ENCODE measurements at regions not wholly inside any gene's neighbourhood (a gene's known extent, or its start where the extent isn't known, plus 50 kb on each side); places are given as distances from the start of the nearest gene placed in this dataset.

DNA sequence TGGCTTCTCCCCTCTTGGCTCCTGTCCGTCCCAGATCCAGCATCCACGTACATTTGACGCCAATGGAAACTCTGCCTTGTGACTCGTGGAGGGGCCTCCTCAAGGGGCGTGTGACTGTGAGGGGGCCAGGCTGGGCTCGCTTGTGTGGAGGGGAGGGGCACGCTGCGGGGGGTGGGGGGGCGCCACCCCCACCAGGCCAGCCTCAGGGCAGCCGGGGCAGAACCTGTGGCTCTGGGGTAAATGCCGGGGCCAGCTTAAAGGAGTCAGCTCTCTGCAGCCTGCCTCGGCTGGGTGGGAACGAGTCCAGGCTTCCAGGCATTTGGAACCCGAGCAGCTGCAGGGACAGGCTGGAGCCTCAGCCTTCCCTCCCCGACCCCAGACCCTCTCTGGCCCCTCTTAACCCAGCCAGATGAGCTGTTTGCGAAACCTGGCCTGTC lies 94.1 kb downstream of the SIK1 start:
- TF ChIP-seq, protein P1, sequence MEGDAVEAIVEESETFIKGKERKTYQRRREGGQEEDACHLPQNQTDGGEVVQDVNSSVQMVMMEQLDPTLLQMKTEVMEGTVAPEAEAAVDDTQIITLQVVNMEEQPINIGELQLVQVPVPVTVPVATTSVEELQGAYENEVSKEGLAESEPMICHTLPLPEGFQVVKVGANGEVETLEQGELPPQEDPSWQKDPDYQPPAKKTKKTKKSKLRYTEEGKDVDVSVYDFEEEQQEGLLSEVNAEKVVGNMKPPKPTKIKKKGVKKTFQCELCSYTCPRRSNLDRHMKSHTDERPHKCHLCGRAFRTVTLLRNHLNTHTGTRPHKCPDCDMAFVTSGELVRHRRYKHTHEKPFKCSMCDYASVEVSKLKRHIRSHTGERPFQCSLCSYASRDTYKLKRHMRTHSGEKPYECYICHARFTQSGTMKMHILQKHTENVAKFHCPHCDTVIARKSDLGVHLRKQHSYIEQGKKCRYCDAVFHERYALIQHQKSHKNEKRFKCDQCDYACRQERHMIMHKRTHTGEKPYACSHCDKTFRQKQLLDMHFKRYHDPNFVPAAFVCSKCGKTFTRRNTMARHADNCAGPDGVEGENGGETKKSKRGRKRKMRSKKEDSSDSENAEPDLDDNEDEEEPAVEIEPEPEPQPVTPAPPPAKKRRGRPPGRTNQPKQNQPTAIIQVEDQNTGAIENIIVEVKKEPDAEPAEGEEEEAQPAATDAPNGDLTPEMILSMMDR (IDR thresholded peaks at IDR 0.05; ENCODE audit: insufficient read depth, low read depth, low read length, missing control alignments): no peak
- no peak for DNase-seq (ENCODE audit: low read depth)
- H3K4me3 ChIP-seq (ENCODE audit: low read depth, low read length): no peak overlapping the region

DNA sequence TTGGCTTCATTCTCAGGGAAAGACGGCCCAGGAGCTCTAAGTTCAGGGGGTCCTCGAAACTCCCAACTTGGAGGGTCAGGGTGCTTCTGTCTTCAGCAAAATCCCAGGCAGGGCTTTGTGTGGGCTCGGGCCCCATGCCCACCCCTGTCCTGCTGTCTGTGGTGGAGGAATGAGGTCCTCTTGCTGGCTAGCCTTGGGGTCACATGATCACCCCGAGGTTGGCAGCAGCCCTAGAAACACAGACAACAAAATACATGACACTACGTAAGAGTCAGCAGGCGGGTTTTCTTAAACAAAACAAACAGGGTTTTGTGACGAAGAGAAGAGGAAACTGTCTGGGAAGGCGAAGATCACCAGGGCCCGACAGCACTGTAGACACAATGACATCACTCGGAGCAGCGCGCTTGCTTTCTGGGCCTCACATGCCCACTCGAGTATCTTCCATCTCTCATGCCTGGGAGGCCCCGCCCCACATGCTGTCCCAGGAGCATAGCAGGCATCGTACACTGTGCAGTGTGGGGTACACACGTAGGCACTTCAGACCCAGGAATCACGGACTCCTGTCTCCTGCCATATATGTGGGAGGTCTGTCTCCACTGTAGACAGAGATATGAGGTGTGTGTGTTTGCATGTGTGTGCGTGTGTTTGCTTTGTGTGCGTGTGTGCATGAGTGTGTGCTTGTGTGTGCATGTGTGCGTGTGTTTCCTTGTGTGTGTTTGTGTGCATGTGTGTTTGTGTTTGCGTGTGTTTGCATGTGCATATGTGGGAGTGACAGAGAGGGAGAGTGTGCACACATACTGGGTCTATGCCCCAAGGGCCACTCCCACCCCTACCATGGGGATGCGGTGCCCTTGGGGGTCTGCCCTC lies 94.7 kb downstream of the SIK1 start:
- H3K4me3 ChIP-seq (ENCODE audit: low read depth, low read length): no peak overlapping the region
- DNase-seq (ENCODE audit: low read depth): no peak
- TF ChIP-seq, protein P1 (IDR thresholded peaks at IDR 0.05; ENCODE audit: insufficient read depth, low read depth, low read length, missing control alignments): no peak

DNA sequence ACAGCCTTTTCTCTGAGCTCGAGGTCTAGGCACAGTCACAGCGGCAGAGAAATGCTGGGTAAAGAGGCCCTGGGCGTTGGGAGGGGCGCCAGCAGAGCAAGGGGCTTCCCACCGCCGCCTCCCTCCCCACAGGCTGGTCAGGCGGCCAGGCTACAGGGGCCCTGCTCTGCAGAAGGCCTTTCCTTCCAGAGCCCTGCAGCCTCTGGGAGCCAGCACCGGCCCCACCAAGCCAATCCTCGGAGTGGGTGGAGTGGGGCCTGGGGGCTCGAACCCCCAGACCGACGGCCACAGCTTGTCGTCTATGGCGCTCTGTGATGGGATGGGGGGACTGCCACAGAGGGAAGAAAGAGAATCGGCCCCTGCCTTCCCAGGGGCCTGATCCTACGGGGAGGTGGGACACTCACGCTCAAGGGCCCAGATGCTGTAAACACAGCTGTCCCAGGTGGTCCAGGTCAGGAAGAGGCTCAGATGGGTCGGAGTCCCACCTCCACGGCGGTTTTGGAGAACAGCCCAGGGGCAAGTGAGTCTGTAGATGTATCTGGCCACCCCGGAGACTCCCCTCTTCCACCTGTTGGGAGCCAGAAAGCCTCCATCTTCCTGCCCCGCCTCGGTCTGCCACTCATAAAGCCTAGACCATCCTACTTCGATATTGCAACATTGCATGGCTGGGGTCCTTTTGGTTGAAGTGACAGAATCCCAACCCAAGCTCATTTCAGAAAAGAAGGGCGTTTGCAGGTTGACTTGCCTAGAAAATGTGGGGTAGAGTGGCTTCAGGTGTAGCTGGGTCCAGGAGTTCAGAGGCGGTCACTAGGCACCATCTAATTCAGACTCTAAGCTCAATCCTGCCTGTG lies 95.6 kb downstream of the SIK1 start:
- no peak overlapping the region for H3K4me3 ChIP-seq (ENCODE audit: low read depth, low read length)
- DNase-seq (ENCODE audit: low read depth): no peak
- TF ChIP-seq, protein P1 (IDR thresholded peaks at IDR 0.05; ENCODE audit: insufficient read depth, low read depth, low read length, missing control alignments): no peak

DNA sequence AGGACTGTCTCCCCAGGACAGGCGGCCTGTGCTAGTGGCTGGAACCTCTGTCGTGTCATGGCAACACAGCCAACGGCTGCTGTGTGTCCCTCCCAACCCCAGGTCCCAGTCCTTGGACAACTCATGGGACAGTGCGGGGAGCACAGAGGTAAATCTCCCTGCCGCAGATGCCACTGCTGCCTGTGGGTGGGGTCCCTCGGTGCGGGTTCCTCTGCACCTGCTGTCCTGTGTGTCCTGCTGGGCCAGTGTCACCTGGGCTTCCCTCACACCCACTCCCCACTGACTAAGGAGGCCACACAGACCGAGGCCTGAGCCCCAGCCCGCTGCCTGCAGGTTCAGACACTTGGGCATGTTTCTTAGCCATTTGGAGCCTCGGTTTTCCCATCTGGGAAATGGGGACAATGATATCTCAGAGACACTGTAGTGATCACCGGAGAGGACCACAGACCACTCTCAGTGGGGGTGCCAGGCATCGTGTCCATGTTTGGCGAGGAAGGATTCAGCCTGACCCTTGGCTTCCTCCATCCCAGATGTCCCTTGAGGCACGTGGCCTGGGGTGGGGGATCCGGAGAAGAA lies 96.5 kb downstream of the SIK1 start:
- no peak overlapping the region for H3K4me3 ChIP-seq (ENCODE audit: low read depth, low read length)
- no peak for DNase-seq (ENCODE audit: low read depth)
- TF ChIP-seq, protein P1 (IDR thresholded peaks at IDR 0.05; ENCODE audit: insufficient read depth, low read depth, low read length, missing control alignments): no peak

DNA sequence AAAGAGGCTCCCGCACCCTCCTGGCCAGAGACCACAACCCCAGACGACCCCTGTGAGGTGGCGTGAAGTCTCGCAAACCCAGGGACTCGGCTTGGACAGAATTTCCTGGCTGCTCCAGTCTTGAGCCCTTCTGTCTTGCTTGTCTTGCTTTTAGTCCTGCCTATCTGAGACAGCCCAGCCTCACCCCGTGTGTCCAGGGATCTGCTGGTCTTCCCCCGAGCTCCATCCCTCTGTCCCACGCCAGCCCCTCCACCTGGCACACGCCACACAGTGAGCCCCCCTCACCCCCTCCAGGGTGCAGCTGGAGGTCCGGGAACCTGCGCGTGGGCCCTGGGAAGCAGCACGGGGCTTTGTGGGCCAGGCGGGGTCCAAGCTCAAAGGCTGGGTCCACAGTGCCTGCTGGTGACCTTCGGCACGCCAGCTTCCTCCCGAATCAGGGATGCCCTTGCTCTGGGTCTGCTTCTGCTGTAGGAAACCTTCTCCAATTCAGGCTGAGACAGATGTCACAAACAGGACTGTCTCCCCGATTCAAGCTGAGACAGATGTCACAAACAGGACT lies 97.1 kb downstream of the SIK1 start:
- H3K4me3 ChIP-seq (ENCODE audit: low read depth, low read length): no peak overlapping the region
- DNase-seq (ENCODE audit: low read depth): no peak
- TF ChIP-seq, protein P1 (IDR thresholded peaks at IDR 0.05; ENCODE audit: insufficient read depth, low read depth, low read length, missing control alignments): no peak

DNA sequence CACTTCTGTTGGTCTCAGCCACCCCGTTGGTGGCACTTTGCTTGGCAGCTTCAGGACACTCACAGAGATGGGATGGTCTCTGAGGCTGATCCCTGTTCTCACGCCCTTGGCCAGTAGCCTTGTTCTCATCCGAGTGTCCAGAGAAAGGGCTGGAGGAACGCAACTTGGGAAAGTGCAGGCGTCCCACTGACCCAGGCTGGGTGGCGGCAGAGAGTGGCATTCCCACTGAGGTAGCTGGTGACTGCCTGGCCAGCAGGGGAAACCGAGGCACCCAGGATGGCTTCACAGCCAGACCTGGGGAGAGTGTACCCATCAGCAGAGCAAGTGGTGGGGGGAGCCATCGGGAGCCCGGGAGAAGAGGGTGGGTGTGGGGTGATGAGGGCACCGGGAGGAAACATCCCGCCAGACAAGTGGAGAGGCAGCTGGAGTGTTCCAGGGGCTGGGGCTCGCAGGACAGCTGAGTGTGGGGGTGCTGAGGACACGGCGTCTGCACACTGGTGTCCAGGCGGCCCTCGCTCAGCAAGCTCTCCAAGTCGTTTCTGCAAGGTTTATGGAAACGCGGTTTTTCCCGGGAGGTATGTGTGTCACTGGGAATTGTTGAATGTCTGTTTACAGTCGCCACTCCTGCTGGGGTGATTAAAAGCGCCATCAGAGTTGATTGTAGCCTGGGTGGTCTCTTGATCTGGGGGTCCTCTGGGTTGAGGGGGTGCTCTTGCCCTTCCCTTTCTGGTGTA lies 97.8 kb downstream of the SIK1 start:
- no peak overlapping the region for H3K4me3 ChIP-seq (ENCODE audit: low read depth, low read length)
- no peak for DNase-seq (ENCODE audit: low read depth)
- TF ChIP-seq, protein P1 (IDR thresholded peaks at IDR 0.05; ENCODE audit: insufficient read depth, low read depth, low read length, missing control alignments): no peak
